Daoy (cell line): ENCODE measurements at regions not wholly inside any gene's neighbourhood (a gene's known extent, or its start where the extent isn't known, plus 50 kb on each side); places are given as distances from the start of the nearest gene placed in this dataset.
"Not testable (repeated sequence)": the region's sequence is repeated elsewhere in the genome, so short reads cannot be mapped to it uniquely, and the experiment has no call there.

ENCODE experiments used
- DNase-seq: peaks from one replicate; pipeline ENCODE4 v3.0.0-alpha.2; 2015; ENCODE audit warnings: low read depth

- DNase-seq, result no peak
These were observed 785.5 kb upstream of the EDIL3 start for GRCh38 chr5:85170183-85170582.

- DNase-seq, result no peak
These were observed 788.8 kb upstream of the EDIL3 start for GRCh38 chr5:85173469-85173868.

- DNase-seq, result no peak
These were observed 797.7 kb upstream of the EDIL3 start for GRCh38 chr5:85182344-85182743.

DNA sequence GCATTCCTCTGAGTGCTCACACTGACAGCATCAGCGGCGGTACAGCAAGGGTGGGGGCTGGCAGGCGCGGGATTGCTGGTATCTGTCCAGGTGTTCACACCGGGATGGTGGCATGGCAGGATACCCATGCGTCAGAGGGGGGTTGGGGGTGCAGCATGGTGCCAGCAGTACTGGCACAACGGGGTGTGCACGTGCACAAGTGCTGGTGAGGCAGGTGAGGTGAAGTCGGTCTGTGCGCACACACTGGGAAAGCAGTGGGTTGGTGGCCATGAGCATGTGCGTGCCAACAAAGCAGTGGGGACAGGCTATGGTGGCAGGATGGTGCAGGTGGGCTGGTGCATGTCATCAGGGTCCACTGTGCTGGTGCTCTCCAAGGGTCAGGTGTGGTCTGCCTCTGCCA, 819.6 kb upstream of the EDIL3 start:
- no peak for DNase-seq

DNA sequence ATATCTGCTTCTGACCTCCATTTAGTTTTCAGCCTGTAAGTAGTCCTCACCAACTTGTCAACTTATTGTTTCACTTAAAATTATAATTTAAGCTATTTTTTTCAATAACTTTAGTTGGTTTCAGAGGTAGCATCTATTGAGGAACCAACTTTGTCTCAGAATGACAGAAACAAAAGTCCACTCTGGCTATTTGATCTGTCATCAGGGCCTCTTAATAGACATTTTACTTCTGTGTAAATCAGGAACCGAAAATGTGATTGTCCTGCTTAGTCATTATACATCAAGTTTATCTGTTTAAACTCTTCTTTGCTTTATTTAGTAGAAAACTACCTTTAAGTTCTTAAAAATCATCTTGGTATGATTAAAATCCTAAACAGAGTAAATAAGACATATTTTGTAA, 820.8 kb upstream of the EDIL3 start:
- DNase-seq, result no peak

DNA sequence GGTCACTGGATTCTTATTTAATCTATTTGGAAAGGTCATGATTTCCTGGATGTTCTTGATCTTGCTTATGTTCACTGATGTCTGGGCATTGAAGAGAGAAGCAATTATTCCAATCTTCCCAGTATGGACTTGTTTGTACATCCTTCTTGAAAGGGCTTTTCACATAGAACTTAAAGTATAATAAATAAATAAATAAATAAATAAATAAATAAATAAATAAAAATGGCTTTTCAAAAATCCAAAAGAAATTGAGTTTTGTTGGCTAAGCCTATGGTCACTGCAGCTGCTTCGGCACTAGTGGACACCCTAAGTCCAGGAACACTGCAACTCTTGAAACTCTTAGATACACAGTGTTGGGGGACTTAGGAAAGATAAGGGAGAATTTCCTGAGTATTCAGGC, 840.7 kb upstream of the EDIL3 start:
- DNase-seq, result no peak

- DNase-seq, result no peak
These were observed 864.5 kb upstream of the EDIL3 start for GRCh38 chr5:85249204-85249603.

- DNase-seq, result no peak
These were observed 878.4 kb upstream of the EDIL3 start for GRCh38 chr5:85263125-85263524.

- DNase-seq, result no peak
These were observed 882.0 kb upstream of the EDIL3 start for GRCh38 chr5:85266692-85267091.

DNA sequence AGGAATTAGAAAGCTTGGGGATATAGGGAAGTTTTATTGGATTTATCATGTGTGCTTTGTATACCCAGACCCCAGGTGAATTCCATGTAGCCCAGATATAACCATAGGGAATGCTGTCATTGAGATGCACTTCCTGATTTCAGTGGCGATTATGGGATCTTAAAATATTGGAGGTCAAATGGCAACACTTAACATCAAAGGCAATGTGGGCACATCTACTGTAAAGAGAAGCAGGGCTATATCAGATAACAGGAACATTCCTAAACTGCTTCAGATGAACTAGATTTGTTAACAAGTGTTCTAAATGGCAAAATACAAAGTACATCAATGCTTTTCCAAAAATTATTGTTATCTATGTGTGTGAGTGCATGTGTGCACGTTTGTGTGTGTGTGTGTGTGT, 883.5 kb upstream of the EDIL3 start:
- no peak for DNase-seq

DNA sequence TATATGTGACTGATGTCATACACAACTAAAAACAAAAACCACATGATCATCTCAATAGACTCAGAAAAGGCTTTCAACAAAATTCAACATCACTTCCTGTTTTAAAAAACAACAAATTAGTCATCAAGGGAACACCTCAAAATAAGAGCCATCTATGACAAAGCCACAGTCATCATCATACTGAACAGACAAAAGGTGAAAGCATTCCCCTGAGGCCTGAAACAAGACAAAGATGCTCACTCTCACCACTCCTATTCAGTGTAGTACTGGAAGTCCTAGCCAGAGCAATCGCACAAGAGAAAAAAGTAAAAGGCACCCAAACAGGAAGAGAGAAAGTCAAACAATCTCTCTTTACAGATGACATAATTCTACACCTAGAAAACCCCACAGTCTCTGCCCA, 893.5 kb upstream of the EDIL3 start:
- DNase-seq, result no peak

DNA sequence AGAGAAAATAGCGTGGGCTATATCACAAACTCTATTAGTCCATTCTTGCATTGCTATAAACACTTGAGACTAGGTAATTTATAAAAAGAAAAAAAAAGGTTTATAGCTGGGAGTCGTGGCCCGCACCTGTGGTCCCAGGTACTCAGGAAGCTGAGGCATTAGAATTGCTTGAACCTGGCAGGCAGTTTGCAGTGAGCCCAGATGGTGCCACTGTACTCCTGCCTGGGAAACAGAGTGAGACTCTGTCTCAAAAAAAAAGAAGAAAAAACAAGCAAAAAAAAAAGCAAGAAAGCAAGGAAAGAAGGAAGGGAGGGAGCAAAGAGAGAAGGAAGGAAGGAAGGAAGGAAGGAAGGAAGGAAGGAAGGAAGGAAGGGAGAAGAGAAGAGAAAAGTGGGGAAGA, 904.2 kb upstream of the EDIL3 start:
- no peak for DNase-seq

DNA sequence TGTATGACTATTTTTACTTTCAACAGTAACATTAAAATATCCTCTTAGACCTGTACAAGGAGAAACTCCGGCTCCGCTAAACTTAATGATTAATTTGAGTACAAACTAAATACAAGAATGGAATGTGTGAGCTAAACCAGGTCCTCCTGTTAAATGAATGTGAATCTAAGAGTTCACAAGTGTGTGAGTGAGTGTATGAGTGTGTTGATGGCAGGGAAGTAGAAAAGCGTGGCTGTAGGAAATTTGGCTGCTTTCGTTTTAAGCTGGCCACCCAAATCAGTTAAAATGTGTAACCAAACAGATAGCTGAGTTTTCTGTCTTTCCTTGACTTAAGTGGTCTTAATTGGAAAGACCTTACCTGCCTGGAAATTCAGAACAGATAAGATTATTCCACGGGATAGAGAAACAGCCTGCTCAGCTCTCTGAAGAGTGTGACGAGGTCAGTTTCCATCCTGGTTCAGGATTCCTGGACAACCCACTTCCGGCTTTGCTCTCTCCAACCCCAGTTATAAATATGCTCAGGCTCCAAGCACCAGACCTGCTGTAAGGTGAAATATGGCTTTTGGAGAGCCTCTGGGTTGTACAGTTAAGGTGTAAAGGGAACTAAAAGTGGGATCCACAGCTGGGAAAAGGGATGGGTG, 908.6 kb upstream of the EDIL3 start:
- DNase-seq, result peak; percentile 67

DNA sequence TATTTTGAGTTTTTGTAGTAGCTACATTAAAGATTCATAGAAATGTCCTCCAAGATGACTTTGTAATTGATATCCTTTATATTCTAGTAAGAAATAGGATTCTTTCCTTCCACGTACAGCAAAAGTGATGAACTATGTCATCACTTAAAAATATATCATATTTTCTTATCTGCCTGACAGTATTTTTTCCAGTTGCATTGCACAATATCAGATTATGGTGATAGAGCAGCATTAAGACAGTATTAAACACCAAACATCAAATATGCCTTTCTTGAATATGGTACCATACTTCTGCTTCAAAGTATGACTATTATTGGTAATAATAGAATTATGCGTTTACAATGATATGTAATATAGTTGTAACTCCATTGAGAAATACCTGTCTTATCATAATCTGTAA, 919.8 kb upstream of the EDIL3 start:
- DNase-seq, result no peak

GRCh38 chr5:85305766-85306165, 921.1 kb upstream of the EDIL3 start:
- DNase-seq, result no peak

DNA sequence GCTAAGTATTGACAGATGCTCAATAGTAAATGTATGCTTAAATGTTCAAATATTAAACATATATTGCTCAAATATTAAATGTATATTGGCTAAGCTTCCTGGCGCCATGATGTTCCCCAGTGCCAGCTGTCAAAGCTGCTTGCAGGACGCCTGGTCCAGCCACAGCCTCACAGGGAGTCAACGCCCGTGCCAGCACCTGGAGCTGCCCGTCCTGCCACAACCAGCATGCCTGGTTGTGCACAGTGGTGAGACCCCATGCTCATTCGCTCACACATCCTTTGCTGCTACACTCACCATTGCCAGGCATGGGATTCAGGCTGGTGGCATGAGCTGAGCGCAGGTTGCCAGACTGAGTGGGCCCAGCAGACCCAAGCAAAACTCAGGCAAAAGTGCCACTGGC, 926.9 kb upstream of the EDIL3 start:
- DNase-seq, result no peak

- DNase-seq, result no peak
These were observed 935.8 kb upstream of the EDIL3 start for GRCh38 chr5:85320495-85320894.

DNA sequence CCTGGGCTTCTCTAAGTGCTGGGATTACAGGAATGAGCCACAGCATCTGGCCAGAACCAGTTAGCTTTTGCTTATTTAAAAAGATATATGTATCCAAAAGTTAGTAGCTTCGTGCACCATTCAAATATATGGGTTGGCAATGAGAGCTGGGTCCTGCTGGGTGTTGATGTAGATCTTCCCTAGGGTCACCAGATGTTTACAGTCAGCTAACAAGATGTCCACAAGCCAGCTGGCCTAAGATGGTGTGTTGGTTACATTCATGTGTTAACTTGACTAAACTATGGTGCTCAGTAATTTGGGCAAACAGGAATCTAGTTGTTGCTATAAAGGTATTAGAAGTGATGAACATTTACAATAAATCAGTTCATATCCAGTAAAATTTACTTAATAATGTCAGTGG, 948.6 kb upstream of the EDIL3 start:
- DNase-seq, result no peak

- no peak for DNase-seq
These were observed 952.8 kb upstream of the EDIL3 start for GRCh38 chr5:85337435-85337834.

DNA sequence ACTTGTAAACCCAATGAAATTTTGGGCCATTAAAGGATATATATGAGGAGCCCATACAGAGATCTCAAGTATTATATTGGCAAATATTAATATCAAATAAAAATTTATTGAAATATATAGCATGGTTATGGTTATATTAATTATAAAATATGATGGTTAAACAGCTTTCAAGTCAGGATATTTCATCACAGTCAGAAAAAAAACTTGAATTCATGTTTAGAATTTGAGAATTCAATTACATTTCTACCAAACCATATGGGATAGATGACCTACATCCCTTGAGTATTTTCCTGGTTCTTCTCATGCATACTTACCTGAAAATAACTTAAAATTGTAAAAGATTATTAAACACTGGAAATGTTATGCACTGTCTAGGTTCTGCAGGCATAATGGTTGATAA, 956.1 kb upstream of the EDIL3 start:
- no peak for DNase-seq

GRCh38 chr5:85345818-85346217, 961.1 kb upstream of the EDIL3 start:
- no peak for DNase-seq

GRCh38 chr5:85357309-85357708, 972.6 kb upstream of the EDIL3 start:
- no peak for DNase-seq

DNA sequence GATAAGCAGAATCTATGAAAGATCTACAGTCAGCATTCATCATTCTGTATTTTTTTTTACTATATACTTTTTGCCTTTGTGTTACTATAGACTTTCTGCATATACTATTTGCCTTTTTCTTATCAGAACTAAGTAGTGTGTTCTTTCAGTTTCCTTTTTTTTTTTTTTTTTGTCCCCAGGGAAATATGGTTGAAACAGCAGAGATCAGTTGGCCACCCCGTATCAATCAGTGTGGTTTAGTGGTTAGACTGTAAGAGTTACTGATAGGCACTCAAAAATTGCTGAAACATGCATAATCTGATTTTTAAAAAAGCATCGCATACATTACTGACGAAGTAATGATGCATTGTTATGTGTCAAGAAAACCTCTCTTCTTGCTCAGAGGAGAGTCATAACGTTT, 990.8 kb upstream of the EDIL3 start:
- no peak for DNase-seq

DNA sequence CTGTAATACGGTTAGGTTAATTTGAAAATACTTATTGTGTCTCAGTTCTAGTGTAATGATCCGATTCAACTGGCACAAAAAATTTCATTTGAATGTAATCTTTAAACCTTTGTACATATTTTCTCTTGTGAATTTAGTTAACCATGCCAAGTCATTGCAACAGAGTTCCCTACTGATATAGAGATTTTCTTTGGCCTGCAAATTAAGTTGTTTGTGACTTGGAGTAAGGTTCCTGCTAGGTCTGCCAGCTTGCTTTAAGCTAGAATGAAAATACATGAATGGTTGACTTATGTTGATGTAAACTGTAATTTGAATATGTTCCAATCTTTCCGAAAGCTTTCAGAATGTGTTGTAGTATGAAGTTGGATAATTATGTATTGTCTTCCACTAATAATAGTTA, 1004.1 kb upstream of the EDIL3 start:
- no peak for DNase-seq

DNA sequence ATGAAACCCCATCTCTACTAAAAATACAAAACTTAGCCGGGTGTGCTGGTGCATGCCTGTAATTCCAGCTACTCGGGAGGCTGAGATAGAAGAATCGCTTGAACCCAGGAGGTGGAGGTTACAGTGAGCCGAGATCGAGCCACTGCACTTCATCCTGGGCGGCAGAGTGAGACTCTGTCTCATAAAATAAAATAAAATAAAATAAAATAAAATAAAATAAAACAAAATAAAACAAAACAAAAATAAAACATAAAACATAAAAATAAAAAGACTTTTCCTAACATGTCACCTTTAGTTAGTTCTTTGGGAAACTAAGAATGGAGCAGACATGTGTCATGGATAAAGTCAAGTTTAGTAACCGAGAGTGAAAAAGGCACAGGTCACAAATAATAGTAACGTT, 1007.6 kb upstream of the EDIL3 start:
- not testable (repeated sequence) for DNase-seq
